NCI-H2196 treated with DMSO at 0.1 percent for 48 hours (cell line): ENCODE measurements at regions not wholly inside any gene's neighbourhood (a gene's known extent, or its start where the extent isn't known, plus 50 kb on each side); places are given as distances from the start of the nearest gene placed in this dataset.

Source experiments
- DNase-seq: peaks from one replicate; lab custom pipeline; 2025; ENCODE audit not compliant: unreplicated experiment; lab: John Stamatoyannopoulos, UW

GRCh38 chr15:86021281-86022264 is 58.1 kb upstream of the AGBL1 start:
- no peak for DNase-seq

GRCh38 chr15:86028961-86029360 is 50.7 kb upstream of the AGBL1 start:
- DNase-seq: no peak
